OCI-LY7 (cell line): ENCODE measurements at regions not wholly inside any gene's neighbourhood (a gene's known extent, or its start where the extent isn't known, plus 50 kb on each side); places are given as distances from the start of the nearest gene placed in this dataset.

ENCODE experiments used
- BruUV-seq: library from RNA; stranded (reverse); fragments of 400-500 nt; replicated peaks from 2 replicates; lab custom pipeline; 2021; lab: Mats Ljungman, UMichigan
- CTCF ChIA-PET: fragments of 300-600 bp; sonication (Branson Sonifier 250); formaldehyde crosslinking; loops from one replicate; lab custom pipeline; 2022; ENCODE audit warnings: antibody characterized with exemption; ENCODE audit not compliant: unreplicated experiment; lab: Charles Lee
- POLR2A ChIA-PET: fragments of 300-600 bp; sonication (Branson Sonifier 250); formaldehyde crosslinking; loops from one replicate; lab custom pipeline; 2022; ENCODE audit warnings: antibody characterized with exemption; lab: Charles Lee
- DNase-seq: peaks from one replicate; pipeline ENCODE4 v3.0.0-alpha.2; 2015; ENCODE audit warnings: low spot score
- H2AFZ ChIP-seq: fragments of 200-600 bp; sonication (generic), shearing (Covaris generic); 2 replicates; pipeline ENCODE4 v1.6.1; 2014; ENCODE audit warnings: mild to moderate bottlenecking, antibody characterized with exemption, low read length, moderate library complexity
- H3K27ac ChIP-seq: fragments of 200-600 bp; sonication (generic); 2 replicates; pipeline ENCODE4 v1.5.1; 2014; ENCODE audit warnings: mixed run types, low read depth, mild to moderate bottlenecking, moderate library complexity, low read length, inconsistent platforms; ENCODE audit not compliant: poor library complexity, severe bottlenecking
- H3K36me3 ChIP-seq: fragments of 200-600 bp; sonication (generic); 2 replicates; pipeline ENCODE4 v1.6.1; 2014; ENCODE audit warnings: mild to moderate bottlenecking, antibody characterized with exemption, low read length, moderate library complexity, mixed read lengths; ENCODE audit not compliant: insufficient read depth
- H3K4me1 ChIP-seq: fragments of 200-600 bp; sonication (generic); 2 replicates; pipeline ENCODE4 v1.5.1; 2014; ENCODE audit warnings: mild to moderate bottlenecking, low read length; ENCODE audit not compliant: insufficient read depth, poor library complexity, severe bottlenecking
- H3K4me2 ChIP-seq: fragments of 200-600 bp; sonication (generic); 2 replicates; pipeline ENCODE4 v1.6.1; 2014; ENCODE audit warnings: mild to moderate bottlenecking, low read length
- H3K4me3 ChIP-seq: fragments of 200-600 bp; sonication (generic); 2 replicates; pipeline ENCODE4 v1.5.1; 2014; ENCODE audit warnings: mild to moderate bottlenecking, low read depth, low read length; ENCODE audit not compliant: poor library complexity, severe bottlenecking
- H3K79me2 ChIP-seq: fragments of 200-600 bp; sonication (generic); 2 replicates; pipeline ENCODE4 v1.6.1; 2016; ENCODE audit warnings: low read depth, mild to moderate bottlenecking, low read length, moderate library complexity, mixed read lengths; ENCODE audit not compliant: insufficient read depth
- H3K9me2 ChIP-seq: fragments of 200-600 bp; sonication (generic); 2 replicates; pipeline ENCODE4 v1.6.1; 2016; ENCODE audit warnings: mild to moderate bottlenecking, low read length, mixed read lengths; ENCODE audit not compliant: insufficient read depth
- H3K9me3 ChIP-seq: fragments of 200-600 bp; sonication (generic); 2 replicates; pipeline ENCODE4 v1.6.1; 2014; ENCODE audit warnings: mild to moderate bottlenecking, mixed run types, low read length, mixed read lengths
- H4K20me1 ChIP-seq: fragments of 200-600 bp; sonication (generic); 2 replicates; pipeline ENCODE4 v1.6.1; 2014; ENCODE audit warnings: mild to moderate bottlenecking, antibody characterized with exemption, low read length, moderate library complexity, mixed read lengths; ENCODE audit not compliant: insufficient read depth
- EZH2phosphoT487 ChIP-seq: fragments of 200-600 bp; sonication (generic); IDR thresholded peaks from 2 replicates; pipeline ENCODE4 v1.6.1; 2018; ENCODE audit warnings: low read depth, borderline replicate concordance, mild to moderate bottlenecking, mixed run types, antibody characterized with exemption, low read length, moderate library complexity, mixed read lengths
- intact Hi-C: fragments of 100-400 bp; cut with micrococcal nuclease; formaldehyde crosslinking; loops from one replicate; pipeline ENCODE4 v1.10.0; 2022; ENCODE audit not compliant: unreplicated experiment
- TF ChIP-seq, protein P1 (sequence below): fragments of 200-600 bp; sonication (generic); conservative IDR thresholded peaks from 2 replicates; pipeline ENCODE4 v1.5.1; 2014; ENCODE audit warnings: mild to moderate bottlenecking, antibody characterized with exemption, low read length, moderate library complexity, mixed read lengths

DNA sequence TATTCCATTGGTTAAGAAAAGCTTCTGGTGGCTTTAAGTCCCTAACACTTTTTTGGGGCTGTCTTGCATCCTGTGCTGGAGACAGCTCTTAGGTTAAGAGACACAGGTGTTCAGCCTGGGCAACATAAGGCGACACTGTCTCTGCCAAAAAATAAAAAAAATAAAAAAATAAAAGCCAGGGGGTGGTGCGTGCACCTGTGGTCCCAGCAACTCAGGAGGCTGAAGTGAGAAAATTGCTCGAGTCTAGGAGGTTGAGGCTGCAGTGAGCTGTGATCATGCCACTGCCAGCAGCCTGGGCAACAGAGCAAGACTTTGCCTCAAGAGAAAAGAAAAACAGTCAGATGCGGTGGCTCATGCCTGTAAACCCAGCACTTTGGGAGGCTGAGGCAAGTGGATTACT is 55.6 kb upstream of the ZMYND8 start:
- TF ChIP-seq EZH2phosphoT487, result no peak
- TF ChIP-seq, protein P1, sequence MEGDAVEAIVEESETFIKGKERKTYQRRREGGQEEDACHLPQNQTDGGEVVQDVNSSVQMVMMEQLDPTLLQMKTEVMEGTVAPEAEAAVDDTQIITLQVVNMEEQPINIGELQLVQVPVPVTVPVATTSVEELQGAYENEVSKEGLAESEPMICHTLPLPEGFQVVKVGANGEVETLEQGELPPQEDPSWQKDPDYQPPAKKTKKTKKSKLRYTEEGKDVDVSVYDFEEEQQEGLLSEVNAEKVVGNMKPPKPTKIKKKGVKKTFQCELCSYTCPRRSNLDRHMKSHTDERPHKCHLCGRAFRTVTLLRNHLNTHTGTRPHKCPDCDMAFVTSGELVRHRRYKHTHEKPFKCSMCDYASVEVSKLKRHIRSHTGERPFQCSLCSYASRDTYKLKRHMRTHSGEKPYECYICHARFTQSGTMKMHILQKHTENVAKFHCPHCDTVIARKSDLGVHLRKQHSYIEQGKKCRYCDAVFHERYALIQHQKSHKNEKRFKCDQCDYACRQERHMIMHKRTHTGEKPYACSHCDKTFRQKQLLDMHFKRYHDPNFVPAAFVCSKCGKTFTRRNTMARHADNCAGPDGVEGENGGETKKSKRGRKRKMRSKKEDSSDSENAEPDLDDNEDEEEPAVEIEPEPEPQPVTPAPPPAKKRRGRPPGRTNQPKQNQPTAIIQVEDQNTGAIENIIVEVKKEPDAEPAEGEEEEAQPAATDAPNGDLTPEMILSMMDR, result no peak
- DNase-seq, result peak; percentile 94
- ChIA-PET CTCF (interaction anchor here (0.5 to 0.6 kb wide), 2 partner anchors 68 to 258 kb away, joined by 3 to 4 read pairs; no protein-coding TSS in a partner anchor), POLR2A (interaction anchor here (0.6 to 8.9 kb wide), 25 partner anchors 9 to 724 kb away, joined by 3 to 143 read pairs (median 4); partner anchors contain the start of gene NCOA3)
- no peaks in the 10 kb centered on the region for H4K20me1 ChIP-seq
- H3K4me3 ChIP-seq, result peak overlapping the region; percentile 75
- H3K79me2 ChIP-seq, result peaks cover 30% of the 10 kb centered on the region; the same call in 1 of the 2 replicates
- peak overlapping the region; percentile 100 for H3K4me2 ChIP-seq
- no peaks in the 10 kb centered on the region for H3K9me2 ChIP-seq
- H3K27ac ChIP-seq, result peak overlapping the region; percentile 99
- intact Hi-C loops, result loop anchor here (1.0 to 2.0 kb wide), 3 partner anchors 57 to 91 kb away; no protein-coding TSS in a partner anchor
- no peaks in the 10 kb centered on the region for H3K9me3 ChIP-seq
- TSS peak; percentile 59 for BruUV-seq
- peaks cover 8% of the 10 kb centered on the region for H3K36me3 ChIP-seq
- peaks cover 89% of the 10 kb centered on the region for H3K4me1 ChIP-seq
- H2AFZ ChIP-seq, result no peak overlapping the region

DNA sequence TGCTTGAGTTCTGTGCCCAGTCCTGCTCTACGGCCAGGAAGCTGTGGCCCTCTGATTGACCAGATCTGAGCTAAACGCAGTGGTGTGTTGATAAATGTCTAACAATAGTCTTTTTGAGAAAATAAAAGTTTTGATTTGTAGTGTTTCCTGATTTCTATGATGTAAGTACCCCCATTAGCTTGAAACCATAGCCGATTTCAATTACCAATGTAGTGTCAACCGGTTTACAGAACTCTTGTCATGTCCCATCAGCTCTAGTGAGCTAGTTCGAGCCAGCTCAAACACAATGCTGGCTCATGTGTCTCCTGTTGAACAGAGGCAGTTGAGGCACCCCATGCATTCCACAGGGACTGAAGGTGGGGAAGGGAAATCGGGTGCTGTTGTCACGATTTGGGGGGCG is 56.7 kb upstream of the ZMYND8 start:
- Histone ChIP-seq H3K4me3 (peak overlapping the region; percentile 75), H2AFZ (peak overlapping the region; percentile 16; the same call in 1 of the 2 replicates), H4K20me1 (no peaks in the 10 kb centered on the region), H3K27ac (peak overlapping the region; percentile 99), H3K4me2 (peak overlapping the region; percentile 100), H3K4me1 (peaks cover 92% of the 10 kb centered on the region), H3K9me2 (no peaks in the 10 kb centered on the region), H3K79me2 (peaks cover 30% of the 10 kb centered on the region; the same call in 1 of the 2 replicates), H3K36me3 (peaks cover 8% of the 10 kb centered on the region), H3K9me3 (no peaks in the 10 kb centered on the region)
- ChIA-PET CTCF (interaction anchor here (0.5 to 1.2 kb wide), 6 partner anchors 11 to 74 kb away, joined by 3 to 6 read pairs (median 3); no protein-coding TSS in a partner anchor), POLR2A (interaction anchor here (0.6 to 8.9 kb wide), 25 partner anchors 10 to 200 kb away, joined by 3 to 143 read pairs (median 4); partner anchors contain the start of gene NCOA3)
- TF ChIP-seq EZH2phosphoT487, result no peak
- TF ChIP-seq, protein P1, result no peak
- DNase-seq, result peak; percentile 44
- no TSS peak for BruUV-seq
- intact Hi-C loops, result loop anchor here (2.0 kb wide), 1 partner anchor 58 kb away; no protein-coding TSS in a partner anchor
